A549 (cell line): ENCODE measurements at regions not wholly inside any gene's neighbourhood (a gene's known extent, or its start where the extent isn't known, plus 50 kb on each side); places are given as distances from the start of the nearest gene placed in this dataset.

ENCODE experiments used
- ATAC-seq, 2 experiments: fragments of 200-7000 bp in 1 of 2; fragments of >200 bp in 1 of 2; cut with Nextera tagmentation in 1 of 2; cut with Tn5 transposase in 1 of 2; 3 replicates each; pipeline versions ENCODE4 v1.8.0 to v1.9.1; 2018 to 2020; ENCODE audit warnings: mild to moderate bottlenecking in 1 of 2, moderate library complexity in 1 of 2
- CTCF ChIA-PET: fragments of 300-600 bp; sonication (Branson Sonifier 250); formaldehyde crosslinking; extraction: SDS; loops from one replicate; lab custom pipeline; 2021; ENCODE audit warnings: antibody characterized with exemption, inconsistent platforms; lab: Yijun Ruan, JAX
- POLR2A ChIA-PET: fragments of 350-600 bp; formaldehyde crosslinking; extraction: SDS; loops from one replicate; lab custom pipeline; 2021; ENCODE audit warnings: antibody characterized with exemption, inconsistent platforms; lab: Yijun Ruan, JAX
- DNase-seq, 2 experiments: peaks; one replicate each; pipeline versions ENCODE4 v3.0.0 to v3.0.0-alpha.2; 2011 to 2016; ENCODE audit warnings: low read depth in 1 of 2, low spot score in 1 of 2
- FAIRE-seq: peaks from 2 replicates; lab custom pipeline; 2011; peaks lifted over from hg19 to GRCh38; lab: Jason Lieb, UNC
- H3K27ac ChIP-seq, 2 experiments: fragments of >200 bp; sonication (Bioruptor Twin); formaldehyde crosslinking; 3 replicates each; pipeline ENCODE4 v1.5.1; 2016 to 2017
- H3K4me1 ChIP-seq: fragments of >200 bp; sonication (Bioruptor Twin); formaldehyde crosslinking; 3 replicates; pipeline ENCODE4 v1.6.1; 2016
- H3K4me2 ChIP-seq: fragments of >200 bp; sonication (Bioruptor Twin); formaldehyde crosslinking; 3 replicates; pipeline ENCODE4 v1.6.1; 2016
- H3K4me3 ChIP-seq: fragments of >200 bp; sonication (Bioruptor Twin); formaldehyde crosslinking; 3 replicates; pipeline ENCODE4 v1.5.1; 2016
- H3K9me3 ChIP-seq: fragments of >200 bp; sonication (Bioruptor Twin); formaldehyde crosslinking; 3 replicates; pipeline ENCODE4 v1.6.1; 2016
- BHLHE40 ChIP-seq: IDR thresholded peaks from 2 replicates; pipeline ENCODE4 v1.6.1; 2012; ENCODE audit warnings: low read depth, low read length, inconsistent platforms
- CEBPB ChIP-seq, 2 experiments: fragments of >200 bp in 1 of 2; sonication (Bioruptor Twin) in 1 of 2; formaldehyde crosslinking in 1 of 2; IDR thresholded peaks; 2 replicates each; pipeline ENCODE4 v1.6.1; 2012 to 2016
- CHD2 ChIP-seq: fragments of 150-350 bp; IDR thresholded peaks from 2 replicates; pipeline ENCODE4 v1.6.1; 2014; ENCODE audit warnings: low read length; ENCODE audit not compliant: partially characterized antibody
- CHD4 ChIP-seq: fragments of 200-600 bp; sonication (generic); IDR thresholded peaks from 2 replicates; pipeline ENCODE4 v1.6.1; 2016; ENCODE audit warnings: antibody characterized with exemption, mild to moderate bottlenecking, borderline replicate concordance
- EHF ChIP-seq: fragments of 250-450 bp; sonication (Bioruptor Pico); IDR thresholded peaks from 2 replicates; pipeline ENCODE4 v1.5.0; 2020; ENCODE audit warnings: mild to moderate bottlenecking
- ESRRA ChIP-seq: fragments of 150-350 bp; IDR thresholded peaks from 2 replicates; pipeline ENCODE4 v1.6.1; 2014; ENCODE audit warnings: mild to moderate bottlenecking, low read length, borderline replicate concordance
- FOSL2 ChIP-seq, 2 experiments: fragments of 450-650 bp in 1 of 2; fragments of >200 bp in 1 of 2; sonication (Bioruptor Twin) in 1 of 2; formaldehyde crosslinking; IDR thresholded peaks; 2 replicates each; pipeline versions ENCODE4 v1.5.0 to v1.6.1; 2016 to 2020; ENCODE audit warnings: mild to moderate bottlenecking in 1 of 2, moderate library complexity in 1 of 2
- FOXS1 ChIP-seq: fragments of 250-450 bp; sonication (Bioruptor Pico); IDR thresholded peaks from 2 replicates; pipeline ENCODE4 v1.5.0; 2020; ENCODE audit warnings: mild to moderate bottlenecking, moderate library complexity
- HEYL ChIP-seq: fragments of 250-450 bp; sonication (Bioruptor Pico); IDR thresholded peaks from 2 replicates; pipeline ENCODE4 v1.8.0; 2021; ENCODE audit warnings: mild to moderate bottlenecking, moderate library complexity
- HOXA7 ChIP-seq: fragments of 250-450 bp; sonication (Bioruptor Pico); IDR thresholded peaks from 2 replicates; pipeline ENCODE4 v1.5.0; 2020; ENCODE audit warnings: mild to moderate bottlenecking, moderate library complexity
- HOXB5 ChIP-seq: fragments of 250-450 bp; sonication (Bioruptor Pico); IDR thresholded peaks from 2 replicates; pipeline ENCODE4 v1.5.0; 2020; ENCODE audit warnings: mild to moderate bottlenecking, moderate library complexity
- JUN ChIP-seq, 2 experiments: fragments of >200 bp; sonication (Bioruptor Twin); formaldehyde crosslinking; IDR thresholded peaks; 2 replicates in 1 of 2; 3 replicates in 1 of 2; pipeline ENCODE4 v1.6.1; 2016 to 2017
- JUNB ChIP-seq: fragments of >200 bp; sonication (Bioruptor Twin); formaldehyde crosslinking; IDR thresholded peaks from 2 replicates; pipeline ENCODE4 v1.6.1; 2016
- MAFK ChIP-seq: fragments of 450-650 bp; IDR thresholded peaks from 2 replicates; pipeline ENCODE4 v1.6.1; 2014; ENCODE audit not compliant: partially characterized antibody
- MAX ChIP-seq: IDR thresholded peaks from 2 replicates; pipeline ENCODE4 v1.6.1; 2012
- MAZ ChIP-seq: fragments of 150-350 bp; IDR thresholded peaks from 2 replicates; pipeline ENCODE4 v1.6.1; 2014; ENCODE audit warnings: antibody characterized with exemption, low read depth, low read length, borderline replicate concordance
- MYC ChIP-seq: IDR thresholded peaks from 2 replicates; pipeline ENCODE4 v1.6.1; 2012; ENCODE audit warnings: mild to moderate bottlenecking, inconsistent platforms, low read length, improper control_type of control experiment, borderline replicate concordance
- NPAS2 ChIP-seq: fragments of 250-450 bp; sonication (Bioruptor Pico); IDR thresholded peaks from 2 replicates; pipeline ENCODE4 v1.8.0; 2022; ENCODE audit warnings: mild to moderate bottlenecking, moderate library complexity, borderline replicate concordance
- POLR2AphosphoS2 ChIP-seq: conservative IDR thresholded peaks from 2 replicates; pipeline ENCODE4 v1.6.1; 2012; ENCODE audit warnings: low read length, improper control_type of control experiment, inconsistent platforms
- RARB ChIP-seq: fragments of 250-450 bp; sonication (Bioruptor Pico); IDR thresholded peaks from 2 replicates; pipeline ENCODE4 v1.8.0; 2021; ENCODE audit warnings: mild to moderate bottlenecking, moderate library complexity
- RFX5 ChIP-seq: fragments of 450-650 bp; IDR thresholded peaks from 2 replicates; pipeline ENCODE4 v1.7.1; 2014; ENCODE audit warnings: antibody characterized with exemption, mild to moderate bottlenecking, moderate library complexity
- SMC3 ChIP-seq: fragments of >200 bp; sonication (Bioruptor Twin); formaldehyde crosslinking; IDR thresholded peaks from 3 replicates; pipeline ENCODE4 v1.6.1; 2018; ENCODE audit warnings: inconsistent platforms
- SREBF2 ChIP-seq: fragments of 450-650 bp; IDR thresholded peaks from 2 replicates; pipeline ENCODE4 v1.6.1; 2014; ENCODE audit warnings: mild to moderate bottlenecking, moderate library complexity
- TP53 ChIP-seq: fragments of 250-450 bp; sonication (Bioruptor Pico); IDR thresholded peaks from 2 replicates; pipeline ENCODE4 v1.5.0; 2021; ENCODE audit warnings: mild to moderate bottlenecking, moderate library complexity
- USF2 ChIP-seq: fragments of 450-650 bp; IDR thresholded peaks from 2 replicates; pipeline ENCODE4 v1.6.1; 2014; ENCODE audit warnings: antibody characterized with exemption
- ZC3H11A ChIP-seq: fragments of 450-650 bp; IDR thresholded peaks from 2 replicates; pipeline ENCODE4 v1.6.1; 2014; ENCODE audit warnings: antibody characterized with exemption, mild to moderate bottlenecking
- ZFP36 ChIP-seq: fragments of 450-650 bp; IDR thresholded peaks from 2 replicates; pipeline ENCODE4 v1.6.1; 2014; ENCODE audit warnings: borderline replicate concordance; ENCODE audit not compliant: partially characterized antibody
- ZNF302 ChIP-seq: fragments of 250-450 bp; sonication (Bioruptor Pico); IDR thresholded peaks from 2 replicates; pipeline ENCODE4 v1.9.0; 2021; ENCODE audit warnings: inconsistent platforms, mild to moderate bottlenecking, moderate library complexity
- ZSCAN20 ChIP-seq: fragments of 250-450 bp; sonication (Bioruptor Pico); IDR thresholded peaks from 2 replicates; pipeline ENCODE4 v1.8.0; 2022; ENCODE audit warnings: mild to moderate bottlenecking, moderate library complexity
- WGBS: methylation state at CpG from one replicate; pipeline ENCODE4 v1.1.6; 2017; ENCODE audit errors: missing lambda C conversion rate; 5-methylcytosine and 5-hydroxymethylcytosine counted together
- TF ChIP-seq, protein P1 (sequence below): fragments of 200-600 bp; sonication (generic); IDR thresholded peaks from 2 replicates; pipeline ENCODE4 v1.6.1; 2016; ENCODE audit warnings: antibody characterized with exemption, mild to moderate bottlenecking, moderate library complexity
- TF ChIP-seq, protein P2 (sequence below): IDR thresholded peaks from 2 replicates; pipeline ENCODE4 v1.6.1; 2012

DNA sequence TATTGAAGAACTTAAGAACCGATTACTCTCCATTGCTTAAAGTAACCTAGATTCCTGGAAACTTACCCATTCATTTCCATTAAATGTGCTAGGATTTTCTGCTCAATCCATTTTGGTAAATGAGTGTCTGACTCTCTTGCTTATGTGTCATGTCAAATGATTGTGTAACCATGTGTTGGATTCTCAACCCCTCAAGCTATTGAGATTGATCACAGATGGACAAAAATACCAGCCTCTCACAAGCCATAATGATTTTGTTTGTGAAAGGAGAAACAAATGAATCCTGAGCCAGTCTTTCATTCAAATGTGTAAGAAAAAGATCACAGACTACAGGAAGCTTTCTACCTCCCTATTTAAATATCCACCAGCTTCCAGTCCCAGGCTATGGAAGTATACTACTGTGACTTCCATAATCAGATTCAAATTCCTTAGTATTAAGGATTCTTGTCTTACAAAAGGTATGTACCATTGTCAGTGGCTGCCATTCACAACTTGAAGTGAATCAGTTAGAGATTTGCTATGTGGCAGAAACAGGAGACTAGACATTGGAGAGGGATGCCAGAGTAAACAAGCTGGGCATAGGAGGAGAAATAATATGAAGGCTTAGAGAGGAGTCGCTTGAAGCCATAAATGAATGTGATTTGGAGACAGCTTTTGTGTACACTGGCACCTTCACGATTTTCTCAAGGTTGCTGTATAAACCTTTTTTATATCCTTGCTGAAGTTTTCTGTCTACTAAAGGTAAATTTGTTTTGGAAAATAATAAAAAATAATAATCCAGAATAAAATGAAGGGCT is 498.5 kb upstream of the SETBP1 start:
- Histone ChIP-seq H3K4me2 (no peak overlapping the region), H3K4me3 (no peak overlapping the region), H3K9me3 (no peaks in the 10 kb centered on the region), H3K27ac (no peak overlapping the region), H3K4me1 (no peaks in the 10 kb centered on the region)
- TF ChIP-seq CHD4 (no peak), BHLHE40 (no peak), SREBF2 (no peak), ESRRA (no peak), TP53 (no peak)
- ChIA-PET POLR2A (no interaction called here), CTCF (no interaction called here)
- WGBS: 1% methylated on average over 3 of the region's 3 CpGs
- DNase-seq (no peak), FAIRE-seq (no peak), ATAC-seq (no peak)

DNA sequence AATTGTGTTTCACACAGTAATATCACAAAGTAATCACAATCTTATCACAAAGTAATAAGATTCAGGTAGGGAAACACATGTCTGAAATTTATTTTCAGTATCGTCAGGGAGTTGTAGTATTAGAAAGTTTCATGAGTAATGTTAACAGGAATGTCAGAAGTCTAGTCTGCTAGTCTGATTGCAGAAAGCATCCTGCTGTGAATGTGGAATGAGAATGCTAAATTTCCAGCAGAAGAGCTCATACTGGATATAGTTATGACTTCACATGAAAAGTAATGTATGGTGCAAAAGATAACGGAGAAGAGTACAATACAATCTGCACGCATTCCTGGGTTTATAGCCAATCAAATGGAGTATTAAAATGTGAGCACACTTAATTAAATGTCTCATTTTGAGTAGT is 494.7 kb upstream of the SETBP1 start:
- CTCF ChIA-PET: no interaction called here
- Histone ChIP-seq H3K4me2 (no peak overlapping the region), H3K4me1 (no peaks in the 10 kb centered on the region), H3K27ac (no peak overlapping the region), H3K4me3 (no peak overlapping the region)
- DNase-seq: no peak
- FAIRE-seq: no peak
- POLR2A ChIA-PET: no interaction called here
- WGBS: 50% methylated on average over 3 of the region's 3 CpGs
- no peak for ATAC-seq
- TF ChIP-seq EHF (CRISPR knock-in tag): no peak
- no peak for TF ChIP-seq FOSL2 (IDR thresholded peaks at IDR 0.05)
- no peak for TF ChIP-seq FOSL2 (CRISPR knock-in tag; IDR thresholded peaks at IDR 0.05)
- no peak for TF ChIP-seq JUN (IDR thresholded peaks at IDR 0.05)
- TF ChIP-seq HOXA7 (CRISPR knock-in tag): no peak
- no peak for TF ChIP-seq SMC3
- no peak for TF ChIP-seq MYC
- TF ChIP-seq FOXS1 (CRISPR knock-in tag): no peak
- no peak for TF ChIP-seq CEBPB (IDR thresholded peaks at IDR 0.05)
- no peak for TF ChIP-seq TP53
- TF ChIP-seq POLR2AphosphoS2: no peak
- TF ChIP-seq MAZ: no peak
- TF ChIP-seq ZNF302 (CRISPR knock-in tag): no peak
- TF ChIP-seq USF2: no peak
- TF ChIP-seq HEYL (CRISPR knock-in tag): no peak
- TF ChIP-seq MAFK: no peak
- no peak for TF ChIP-seq MAX
- TF ChIP-seq NPAS2 (CRISPR knock-in tag): no peak
- no peak for TF ChIP-seq ZSCAN20 (CRISPR knock-in tag)
- TF ChIP-seq JUNB: no peak
- TF ChIP-seq, all 56 proteins: peak for 0
- no peaks in the 10 kb centered on the region for H3K9me3 ChIP-seq

DNA sequence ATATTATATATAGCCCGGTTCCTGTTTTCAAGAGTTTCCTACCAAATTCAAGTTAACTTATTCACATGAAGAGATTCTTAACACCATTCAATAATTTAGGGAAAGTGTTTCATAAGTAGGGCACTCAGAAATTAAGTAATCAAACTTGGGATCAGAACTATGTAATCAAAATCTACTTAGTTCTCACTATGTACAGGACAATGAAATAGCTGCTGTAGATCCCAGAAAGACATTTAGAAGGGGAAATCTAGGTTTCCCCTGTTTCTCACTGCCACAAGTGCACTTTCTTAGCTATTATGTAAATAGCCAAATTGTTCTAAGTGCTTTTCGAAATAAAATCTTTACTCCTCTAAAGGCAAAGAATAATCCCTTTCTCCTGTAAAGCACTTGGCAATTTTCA is 493.6 kb upstream of the SETBP1 start:
- ATAC-seq (no peak), FAIRE-seq (no peak), DNase-seq (no peak)
- Histone ChIP-seq H3K4me2 (no peak overlapping the region), H3K4me1 (no peaks in the 10 kb centered on the region), H3K4me3 (no peak overlapping the region), H3K27ac (no peak overlapping the region), H3K9me3 (no peaks in the 10 kb centered on the region)
- POLR2A ChIA-PET: no interaction called here
- 8% methylated on average over 2 of the region's 2 CpGs for WGBS
- CTCF ChIA-PET: no interaction called here
- TF ChIP-seq CHD2 (no peak), SREBF2 (no peak), JUNB (no peak), RFX5 (no peak), ZC3H11A (no peak), HOXB5 (CRISPR knock-in tag) (no peak), ZFP36 (no peak), RARB (no peak), HEYL (CRISPR knock-in tag) (no peak)
- TF ChIP-seq, protein P1, sequence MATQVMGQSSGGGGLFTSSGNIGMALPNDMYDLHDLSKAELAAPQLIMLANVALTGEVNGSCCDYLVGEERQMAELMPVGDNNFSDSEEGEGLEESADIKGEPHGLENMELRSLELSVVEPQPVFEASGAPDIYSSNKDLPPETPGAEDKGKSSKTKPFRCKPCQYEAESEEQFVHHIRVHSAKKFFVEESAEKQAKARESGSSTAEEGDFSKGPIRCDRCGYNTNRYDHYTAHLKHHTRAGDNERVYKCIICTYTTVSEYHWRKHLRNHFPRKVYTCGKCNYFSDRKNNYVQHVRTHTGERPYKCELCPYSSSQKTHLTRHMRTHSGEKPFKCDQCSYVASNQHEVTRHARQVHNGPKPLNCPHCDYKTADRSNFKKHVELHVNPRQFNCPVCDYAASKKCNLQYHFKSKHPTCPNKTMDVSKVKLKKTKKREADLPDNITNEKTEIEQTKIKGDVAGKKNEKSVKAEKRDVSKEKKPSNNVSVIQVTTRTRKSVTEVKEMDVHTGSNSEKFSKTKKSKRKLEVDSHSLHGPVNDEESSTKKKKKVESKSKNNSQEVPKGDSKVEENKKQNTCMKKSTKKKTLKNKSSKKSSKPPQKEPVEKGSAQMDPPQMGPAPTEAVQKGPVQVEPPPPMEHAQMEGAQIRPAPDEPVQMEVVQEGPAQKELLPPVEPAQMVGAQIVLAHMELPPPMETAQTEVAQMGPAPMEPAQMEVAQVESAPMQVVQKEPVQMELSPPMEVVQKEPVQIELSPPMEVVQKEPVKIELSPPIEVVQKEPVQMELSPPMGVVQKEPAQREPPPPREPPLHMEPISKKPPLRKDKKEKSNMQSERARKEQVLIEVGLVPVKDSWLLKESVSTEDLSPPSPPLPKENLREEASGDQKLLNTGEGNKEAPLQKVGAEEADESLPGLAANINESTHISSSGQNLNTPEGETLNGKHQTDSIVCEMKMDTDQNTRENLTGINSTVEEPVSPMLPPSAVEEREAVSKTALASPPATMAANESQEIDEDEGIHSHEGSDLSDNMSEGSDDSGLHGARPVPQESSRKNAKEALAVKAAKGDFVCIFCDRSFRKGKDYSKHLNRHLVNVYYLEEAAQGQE: no peak
- TF ChIP-seq, protein P2, sequence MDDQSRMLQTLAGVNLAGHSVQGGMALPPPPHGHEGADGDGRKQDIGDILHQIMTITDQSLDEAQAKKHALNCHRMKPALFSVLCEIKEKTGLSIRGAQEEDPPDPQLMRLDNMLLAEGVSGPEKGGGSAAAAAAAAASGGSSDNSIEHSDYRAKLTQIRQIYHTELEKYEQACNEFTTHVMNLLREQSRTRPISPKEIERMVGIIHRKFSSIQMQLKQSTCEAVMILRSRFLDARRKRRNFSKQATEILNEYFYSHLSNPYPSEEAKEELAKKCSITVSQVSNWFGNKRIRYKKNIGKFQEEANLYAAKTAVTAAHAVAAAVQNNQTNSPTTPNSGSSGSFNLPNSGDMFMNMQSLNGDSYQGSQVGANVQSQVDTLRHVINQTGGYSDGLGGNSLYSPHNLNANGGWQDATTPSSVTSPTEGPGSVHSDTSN: no peak
